Caco-2 (cell line): ENCODE measurements at regions not wholly inside any gene's neighbourhood (a gene's known extent, or its start where the extent isn't known, plus 50 kb on each side); places are given as distances from the start of the nearest gene placed in this dataset.

Experiments
- BruUV-seq: library from RNA; stranded (reverse); fragments of 400-500 nt; replicated peaks from 2 replicates; lab custom pipeline; 2021; lab: Mats Ljungman, UMichigan
- CTCF ChIA-PET: fragments of 300-600 bp; sonication (Branson Sonifier 250); formaldehyde crosslinking; loops from one replicate; lab custom pipeline; 2022; ENCODE audit warnings: antibody characterized with exemption; lab: Charles Lee
- POLR2A ChIA-PET: fragments of 300-600 bp; sonication (Branson Sonifier 250); formaldehyde crosslinking; loops from one replicate; lab custom pipeline; 2022; ENCODE audit warnings: antibody characterized with exemption; lab: Charles Lee
- DNase-seq, 2 experiments: peaks; one replicate each; pipeline versions ENCODE4 v3.0.0 to v3.0.0-alpha.2; 2020 to 2022
- H3K27me3 ChIP-seq: replicated peaks from 2 replicates; pipeline ENCODE4 v1.6.0; 2011; ENCODE audit warnings: low read length; ENCODE audit not compliant: control insufficient read depth, insufficient read depth
- H3K36me3 ChIP-seq: 2 replicates; pipeline ENCODE4 v1.5.1; 2011; ENCODE audit warnings: low read length; ENCODE audit not compliant: control insufficient read depth, insufficient read depth
- H3K4me1 ChIP-seq: fragments of 250-450 bp; sonication (Bioruptor Pico); 2 replicates; pipeline ENCODE4 v1.5.1; 2020; ENCODE audit warnings: mild to moderate bottlenecking
- H3K4me3 ChIP-seq: 2 replicates; pipeline ENCODE4 v1.5.1; 2011; ENCODE audit warnings: low read depth, mild to moderate bottlenecking, control low read depth, low read length
- H3K9me3 ChIP-seq: fragments of 250-450 bp; sonication (Bioruptor Pico); 2 replicates; pipeline ENCODE4 v1.5.1; 2020; ENCODE audit warnings: mild to moderate bottlenecking, moderate library complexity
- H3K27ac Mint-ChIP-seq: one replicate; pipeline ENCODE4 v1.8.0; 2022; ENCODE audit warnings: mixed read lengths; ENCODE audit not compliant: unreplicated experiment
- H3K27me3 Mint-ChIP-seq: one replicate; pipeline ENCODE4 v1.8.0; 2022; ENCODE audit warnings: mixed read lengths; ENCODE audit not compliant: insufficient read depth, unreplicated experiment
- H3K36me3 Mint-ChIP-seq: one replicate; pipeline ENCODE4 v1.8.0; 2022; ENCODE audit warnings: mild to moderate bottlenecking, mixed read lengths; ENCODE audit not compliant: insufficient read depth, unreplicated experiment
- H3K4me1 Mint-ChIP-seq: one replicate; pipeline ENCODE4 v1.8.0; 2022; ENCODE audit warnings: low read depth, mixed read lengths; ENCODE audit not compliant: unreplicated experiment
- H3K4me3 Mint-ChIP-seq: one replicate; pipeline ENCODE4 v1.8.0; 2022; ENCODE audit warnings: mild to moderate bottlenecking, moderate library complexity, mixed read lengths; ENCODE audit not compliant: unreplicated experiment
- H3K9me3 Mint-ChIP-seq: one replicate; pipeline ENCODE4 v1.8.0; 2022; ENCODE audit warnings: mixed read lengths; ENCODE audit not compliant: unreplicated experiment
- CTCF ChIP-seq, 2 experiments: fragments of 200-600 bp in 1 of 2; IDR thresholded peaks; 1 replicate in 1 of 2; 2 replicates in 1 of 2; pipeline versions ENCODE4 v1.5.1 to v1.8.0; 2011 to 2022; ENCODE audit warnings: antibody characterized with exemption in 1 of 2, control low read depth in 1 of 2, inconsistent platforms in 1 of 2, low read depth in 1 of 2, low read length in 1 of 2, mild to moderate bottlenecking in 1 of 2, moderate library complexity in 1 of 2; ENCODE audit not compliant: insufficient read depth in 1 of 2, severe bottlenecking in 1 of 2, unreplicated experiment in 1 of 2
- intact Hi-C: fragments of 100-400 bp; cut with micrococcal nuclease; formaldehyde crosslinking; loops from one replicate; pipeline ENCODE4 v1.10.0; 2022; ENCODE audit not compliant: unreplicated experiment

GRCh38 chr5:85538362-85538761, 1079.4 kb upstream of the COX7C start:
- no peaks in the 10 kb centered on the region for H3K27me3 Mint-ChIP-seq
- Histone ChIP-seq H3K4me3 (no peak overlapping the region), H3K36me3 (no peaks in the 10 kb centered on the region), H3K27me3 (no peaks in the 10 kb centered on the region), H3K4me1 (no peaks in the 10 kb centered on the region), H3K9me3 (no peaks in the 10 kb centered on the region)
- no peaks in the 10 kb centered on the region for H3K36me3 Mint-ChIP-seq
- no peak overlapping the region for H3K4me3 Mint-ChIP-seq
- ChIA-PET POLR2A (no interaction called here), CTCF (no interaction called here)
- intact Hi-C loops = no loop called here
- no TSS peak for BruUV-seq
- H3K27ac Mint-ChIP-seq = no peak overlapping the region
- no peak for DNase-seq
- no peaks in the 10 kb centered on the region for H3K4me1 Mint-ChIP-seq
- TF ChIP-seq CTCF (IDR thresholded peaks at IDR 0.05; ENCODE audit: insufficient read depth in 1 of 2, low read depth in 1 of 2, low read length in 1 of 2, severe bottlenecking in 1 of 2, unreplicated experiment in 1 of 2) = no peak
- H3K9me3 Mint-ChIP-seq = no peaks in the 10 kb centered on the region

- no peaks in the 10 kb centered on the region for H3K4me1 ChIP-seq
- H3K9me3 Mint-ChIP-seq = peaks cover 9% of the 10 kb centered on the region
- TF ChIP-seq CTCF (IDR thresholded peaks at IDR 0.05; ENCODE audit: insufficient read depth in 1 of 2, low read depth in 1 of 2, low read length in 1 of 2, severe bottlenecking in 1 of 2, unreplicated experiment in 1 of 2) = no peak
- H3K4me3 Mint-ChIP-seq = no peak overlapping the region
- H3K36me3 Mint-ChIP-seq = no peaks in the 10 kb centered on the region
- H3K4me3 ChIP-seq = no peak overlapping the region
- peaks cover 5% of the 10 kb centered on the region for H3K27me3 Mint-ChIP-seq
- intact Hi-C loops = no loop called here
- no peaks in the 10 kb centered on the region for H3K27me3 ChIP-seq
- ChIA-PET POLR2A (no interaction called here), CTCF (no interaction called here)
- H3K4me1 Mint-ChIP-seq = no peaks in the 10 kb centered on the region
- no peaks in the 10 kb centered on the region for H3K36me3 ChIP-seq
- BruUV-seq = no TSS peak
- H3K9me3 ChIP-seq = no peaks in the 10 kb centered on the region
- DNase-seq = no peak
- no peak overlapping the region for H3K27ac Mint-ChIP-seq
Measured at GRCh38 chr5:85545129-85545528, 1072.6 kb upstream of the COX7C start.

GRCh38 chr5:85549229-85549628, 1068.5 kb upstream of the COX7C start:
- H3K36me3 Mint-ChIP-seq = no peaks in the 10 kb centered on the region
- no peak overlapping the region for H3K4me3 Mint-ChIP-seq
- CTCF ChIA-PET = no interaction called here

More at GRCh38 chr5:85549229-85549628, 1068.5 kb upstream of the COX7C start:
- H3K4me1 Mint-ChIP-seq = no peaks in the 10 kb centered on the region
- BruUV-seq = no TSS peak
- no peaks in the 10 kb centered on the region for H3K9me3 ChIP-seq
- H3K27ac Mint-ChIP-seq = no peak overlapping the region
- no peaks in the 10 kb centered on the region for H3K27me3 ChIP-seq
- no peak overlapping the region for H3K4me3 ChIP-seq
- H3K36me3 ChIP-seq = no peaks in the 10 kb centered on the region
- DNase-seq = no peak
- peaks cover 9% of the 10 kb centered on the region for H3K9me3 Mint-ChIP-seq
- H3K27me3 Mint-ChIP-seq = peaks cover 5% of the 10 kb centered on the region
- intact Hi-C loops = no loop called here
- H3K4me1 ChIP-seq = no peaks in the 10 kb centered on the region
- no peak for TF ChIP-seq CTCF (IDR thresholded peaks at IDR 0.05; ENCODE audit: insufficient read depth in 1 of 2, low read depth in 1 of 2, low read length in 1 of 2, severe bottlenecking in 1 of 2, unreplicated experiment in 1 of 2)
- POLR2A ChIA-PET = no interaction called here
